Tongue (tissue), 1 donor: ENCODE measurements at regions not wholly inside any gene's neighbourhood (a gene's known extent, or its start where the extent isn't known, plus 50 kb on each side); places are given as distances from the start of the nearest gene placed in this dataset.

Source experiments
- DNase-seq: peaks from one replicate; pipeline ENCODE4 v3.0.0-alpha.2; 2015

GRCh38 chr1:223001653-223002634 lies 141.1 kb downstream of the TLR5 start:
- DNase-seq = no peak

GRCh38 chr1:223003549-223003948 lies 139.5 kb downstream of the TLR5 start:
- no peak for DNase-seq

GRCh38 chr1:223006371-223006770 lies 136.7 kb downstream of the TLR5 start:
- DNase-seq = no peak

DNA sequence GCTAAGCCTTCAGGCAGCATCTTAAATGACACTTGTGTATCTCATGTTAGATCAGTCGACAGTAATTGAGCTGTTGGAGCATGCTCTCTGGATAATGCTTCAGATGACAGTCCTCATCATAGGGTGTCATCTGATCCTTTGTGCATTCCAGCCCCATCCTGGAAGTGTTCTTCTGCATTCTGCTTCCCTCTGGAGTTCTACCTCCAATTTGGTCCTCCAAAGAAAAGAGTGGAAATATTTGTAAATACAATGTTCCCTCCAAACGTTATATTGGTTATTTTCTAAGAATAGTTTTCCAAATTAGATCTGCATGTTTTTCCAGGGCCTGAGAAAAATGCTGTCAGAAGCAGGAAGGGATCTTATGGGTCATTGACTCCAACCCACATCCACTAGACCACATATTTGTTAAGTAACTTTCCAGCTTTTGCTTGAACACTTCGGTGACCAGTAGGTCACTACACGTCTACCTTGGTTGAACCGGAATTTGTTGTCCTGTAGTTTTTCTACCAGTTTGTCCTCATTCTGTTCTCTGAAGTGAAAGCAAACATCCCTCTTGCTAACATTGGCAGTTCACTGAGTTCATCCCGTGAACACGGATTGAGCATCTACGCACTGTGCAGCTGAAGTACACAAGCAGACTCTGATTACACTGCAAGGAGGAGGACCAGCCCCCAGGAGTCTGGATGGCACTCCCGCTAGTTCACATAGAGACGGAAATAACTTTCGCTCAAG lies 136.0 kb downstream of the TLR5 start:
- peak; percentile 71 for DNase-seq

DNA sequence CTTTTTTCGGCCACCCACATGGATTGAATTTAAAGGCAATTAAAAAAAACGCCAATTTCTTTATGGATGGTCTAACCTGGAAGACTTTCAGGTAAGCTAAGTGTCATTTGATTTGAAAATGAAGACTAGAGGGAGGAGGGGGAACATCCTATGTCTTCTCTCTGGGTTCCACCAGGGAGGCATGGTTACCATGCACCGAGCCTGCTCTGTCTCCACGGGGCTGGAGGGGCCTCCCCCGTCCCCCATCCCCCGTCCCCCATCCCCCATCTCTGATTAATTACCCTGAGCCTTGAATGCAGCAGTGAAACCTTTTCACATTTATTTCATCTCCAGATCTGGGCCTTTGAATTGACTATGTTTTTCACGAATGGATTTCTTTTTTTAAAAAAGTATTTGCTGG lies 135.1 kb downstream of the TLR5 start:
- no peak for DNase-seq

- DNase-seq = peak; percentile 55
These were observed 134.2 kb downstream of the TLR5 start for GRCh38 chr1:223008808-223009207.

GRCh38 chr1:223009406-223009805 lies 133.6 kb downstream of the TLR5 start:
- DNase-seq = no peak

GRCh38 chr1:223010582-223011504 lies 132.2 kb downstream of the TLR5 start:
- peak; percentile 56 for DNase-seq

DNA sequence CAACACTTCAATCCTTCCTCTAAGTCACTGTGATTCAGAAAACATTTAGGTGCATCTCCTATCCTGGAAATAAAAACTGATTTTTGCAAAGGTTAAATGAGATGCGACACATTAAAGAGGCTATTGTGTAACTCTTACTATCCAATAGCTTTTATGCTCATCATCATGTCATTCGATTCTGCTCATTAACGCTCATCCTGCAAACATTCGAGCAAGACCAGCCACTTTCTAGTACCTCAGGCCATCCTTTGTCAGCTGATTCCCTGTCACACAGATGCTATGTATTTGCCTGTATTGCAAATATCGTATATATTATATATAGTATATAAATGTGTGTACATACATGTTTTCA lies 131.6 kb downstream of the TLR5 start:
- DNase-seq = no peak

- DNase-seq = no peak
These were observed 130.8 kb downstream of the TLR5 start for GRCh38 chr1:223012176-223012788.

- no peak for DNase-seq
These were observed 130.1 kb downstream of the TLR5 start for GRCh38 chr1:223012938-223013337.

GRCh38 chr1:223014142-223014873 lies 128.7 kb downstream of the TLR5 start:
- DNase-seq = no peak

DNA sequence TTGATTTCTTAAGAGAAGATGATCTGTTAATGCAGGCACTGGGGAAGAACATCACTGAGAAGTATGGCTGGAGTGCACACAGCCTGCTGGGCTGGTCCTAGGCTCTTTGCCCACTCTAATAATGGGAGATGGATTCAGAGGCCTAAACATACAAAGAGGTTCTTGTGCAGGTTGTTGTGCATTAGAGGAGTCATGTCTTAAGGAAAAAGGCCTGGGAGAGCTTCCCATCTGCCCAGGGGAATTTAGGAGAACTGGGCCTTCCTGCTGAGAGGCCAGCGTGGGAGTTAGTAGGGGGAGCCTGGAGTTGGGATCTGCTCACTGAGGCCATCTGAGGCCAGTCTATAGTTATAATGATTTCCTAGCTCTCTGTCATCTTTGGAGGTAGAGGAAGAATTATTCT lies 126.7 kb downstream of the TLR5 start:
- no peak for DNase-seq

DNA sequence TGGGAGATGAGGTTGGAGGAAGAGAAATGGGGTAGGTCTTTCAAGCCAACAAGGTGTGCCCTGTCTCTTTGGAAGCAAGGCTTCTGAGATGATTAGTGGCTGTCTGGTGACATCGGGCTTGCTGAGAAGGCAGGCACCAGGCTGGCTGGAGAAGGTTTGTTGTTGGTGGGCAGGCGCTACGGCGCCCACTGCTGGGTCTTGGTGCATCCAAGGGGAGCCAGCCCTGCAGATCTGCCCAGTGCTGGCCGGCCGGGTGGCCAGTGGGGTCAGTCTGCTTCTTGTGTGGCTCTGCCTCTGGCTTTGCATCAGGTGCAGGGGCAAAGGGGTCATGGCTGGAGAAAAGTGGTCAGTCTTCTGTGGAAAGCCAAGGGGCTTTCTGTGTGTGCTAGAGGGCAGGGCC lies 126.2 kb downstream of the TLR5 start:
- DNase-seq = no peak

- DNase-seq = no peak
These were observed 125.8 kb downstream of the TLR5 start for GRCh38 chr1:223017291-223017690.

GRCh38 chr1:223018534-223018933 lies 124.5 kb downstream of the TLR5 start:
- DNase-seq = no peak

GRCh38 chr1:223019256-223019655 lies 123.8 kb downstream of the TLR5 start:
- DNase-seq = no peak

DNA sequence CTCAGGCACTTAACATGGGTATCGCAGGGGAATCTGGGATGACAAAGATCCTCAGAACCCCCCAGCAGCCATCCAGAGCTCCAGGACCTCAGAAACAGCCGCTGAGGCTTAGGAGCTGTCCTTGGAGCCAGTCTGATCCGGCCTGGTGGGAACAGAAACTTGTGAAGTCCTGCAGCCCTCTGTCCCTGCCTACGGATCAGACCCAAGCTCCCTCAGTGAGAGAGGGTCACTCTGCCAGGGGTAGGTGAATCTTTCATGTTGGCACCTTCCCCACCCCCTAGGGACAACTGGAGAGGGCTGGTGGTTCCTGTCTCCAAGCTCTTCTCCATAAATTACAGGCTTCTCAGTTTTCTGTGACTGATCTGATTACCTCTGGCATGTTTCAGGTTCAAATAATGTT lies 122.3 kb downstream of the TLR5 start:
- DNase-seq = no peak

- DNase-seq = peak; percentile 93
These were observed 120.2 kb downstream of the TLR5 start for GRCh38 chr1:223022641-223023473.

- DNase-seq = no peak
These were observed 119.2 kb downstream of the TLR5 start for GRCh38 chr1:223023863-223024262.
